Osteoblast (primary cell): ENCODE measurements at regions not wholly inside any gene's neighbourhood (a gene's known extent, or its start where the extent isn't known, plus 50 kb on each side); places are given as distances from the start of the nearest gene placed in this dataset.

Experiments used
- DNase-seq: peaks from one replicate; pipeline ENCODE4 v3.0.0; 2011; ENCODE audit warnings: low spot score, mixed read lengths; ENCODE audit not compliant: insufficient read length; ENCODE audit errors: missing footprints
- H2AFZ ChIP-seq: 2 replicates; pipeline ENCODE4 v1.6.0; 2011; ENCODE audit warnings: mild to moderate bottlenecking, low read length
- H3K27ac ChIP-seq: 2 replicates; pipeline ENCODE4 v1.5.1; 2011; ENCODE audit warnings: mild to moderate bottlenecking, low read depth, low read length, moderate library complexity
- H3K27me3 ChIP-seq: 2 replicates; pipeline ENCODE4 v1.6.0; 2012; ENCODE audit warnings: mild to moderate bottlenecking, control low read depth, inconsistent platforms, low read length, moderate library complexity; ENCODE audit not compliant: insufficient read depth
- H3K36me3 ChIP-seq: 2 replicates; pipeline ENCODE4 v1.5.1; 2011; ENCODE audit warnings: mild to moderate bottlenecking, low read length, control low read depth, moderate library complexity; ENCODE audit not compliant: insufficient read depth
- H3K4me1 ChIP-seq: 2 replicates; pipeline ENCODE4 v1.5.1; 2011; ENCODE audit warnings: mild to moderate bottlenecking, low read length, control low read depth, moderate library complexity; ENCODE audit not compliant: insufficient read depth
- H3K4me2 ChIP-seq: 2 replicates; pipeline ENCODE4 v1.6.0; 2011; ENCODE audit warnings: mild to moderate bottlenecking, low read length; ENCODE audit not compliant: insufficient read depth
- H3K4me3 ChIP-seq: fragments of 200-600 bp; sonication (generic); 3 replicates; pipeline ENCODE4 v1.5.1; 2012; ENCODE audit warnings: mild to moderate bottlenecking, low read length, inconsistent platforms; ENCODE audit not compliant: insufficient read depth
- H3K79me2 ChIP-seq: 2 replicates; pipeline ENCODE4 v1.6.0; 2012; ENCODE audit warnings: mild to moderate bottlenecking, low read length, control low read depth, inconsistent platforms; ENCODE audit not compliant: insufficient read depth
- H3K9me3 ChIP-seq: 2 replicates; pipeline ENCODE4 v1.5.1; 2011; ENCODE audit warnings: low read depth, low read length, control low read depth
- H4K20me1 ChIP-seq: 2 replicates; pipeline ENCODE4 v1.6.0; 2012; ENCODE audit warnings: mild to moderate bottlenecking, low read length, control low read depth; ENCODE audit not compliant: insufficient read depth
- CTCF ChIP-seq: IDR thresholded peaks from 2 replicates; pipeline ENCODE4 v1.5.1; 2011; ENCODE audit warnings: mild to moderate bottlenecking, low read depth, low read length, moderate library complexity; ENCODE audit errors: extremely low read depth

- Histone ChIP-seq H3K27me3 (no peaks in the 10 kb centered on the region), H3K27ac (no peak overlapping the region), H3K4me1 (no peaks in the 10 kb centered on the region), H3K79me2 (no peaks in the 10 kb centered on the region), H3K9me3 (peaks cover 6% of the 10 kb centered on the region), H2AFZ (no peak overlapping the region), H4K20me1 (no peaks in the 10 kb centered on the region), H3K4me2 (no peak overlapping the region), H3K36me3 (no peaks in the 10 kb centered on the region), H3K4me3 (no peak overlapping the region)
- no peak for TF ChIP-seq CTCF
- DNase-seq, result no peak
These were observed 759.4 kb downstream of the CBLN2 start for GRCh38 chr18:71784777-71785176.

DNA sequence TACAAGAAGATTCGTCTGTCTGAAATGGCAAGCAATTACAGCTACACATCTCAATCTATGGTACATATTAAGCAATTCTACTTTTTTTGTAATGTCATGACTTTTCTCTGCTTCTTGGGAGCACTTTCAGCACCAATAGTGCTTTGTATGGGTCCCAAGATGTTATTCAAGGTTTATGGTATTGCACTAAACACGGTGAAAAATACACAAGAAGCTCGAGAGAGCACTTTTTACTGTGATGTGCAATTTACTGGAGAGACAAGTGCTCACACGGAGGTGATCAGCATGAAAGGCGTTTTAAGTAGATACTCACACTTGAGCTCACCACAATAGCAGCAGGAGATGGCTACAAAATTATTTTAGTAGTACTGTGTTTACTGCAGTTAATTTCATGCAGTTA, 783.6 kb downstream of the CBLN2 start:
- Histone ChIP-seq H2AFZ (no peak overlapping the region), H3K27me3 (no peaks in the 10 kb centered on the region), H3K4me1 (no peaks in the 10 kb centered on the region), H3K9me3 (peaks cover 2% of the 10 kb centered on the region), H3K36me3 (no peaks in the 10 kb centered on the region), H4K20me1 (no peaks in the 10 kb centered on the region), H3K27ac (no peak overlapping the region), H3K4me2 (no peak overlapping the region), H3K79me2 (no peaks in the 10 kb centered on the region), H3K4me3 (no peak overlapping the region)
- no peak for DNase-seq
- no peak for TF ChIP-seq CTCF

GRCh38 chr18:71754246-71754645, 789.9 kb downstream of the CBLN2 start:
- H4K20me1 ChIP-seq, result no peaks in the 10 kb centered on the region
- H3K4me1 ChIP-seq, result no peaks in the 10 kb centered on the region
- no peak for TF ChIP-seq CTCF
- no peak overlapping the region for H3K27ac ChIP-seq
- no peaks in the 10 kb centered on the region for H3K36me3 ChIP-seq
- no peak overlapping the region for H3K4me3 ChIP-seq
- H3K79me2 ChIP-seq, result no peaks in the 10 kb centered on the region
- H3K27me3 ChIP-seq, result no peaks in the 10 kb centered on the region
- no peak for DNase-seq
- no peaks in the 10 kb centered on the region for H3K9me3 ChIP-seq
- no peak overlapping the region for H3K4me2 ChIP-seq
- H2AFZ ChIP-seq, result no peak overlapping the region

DNA sequence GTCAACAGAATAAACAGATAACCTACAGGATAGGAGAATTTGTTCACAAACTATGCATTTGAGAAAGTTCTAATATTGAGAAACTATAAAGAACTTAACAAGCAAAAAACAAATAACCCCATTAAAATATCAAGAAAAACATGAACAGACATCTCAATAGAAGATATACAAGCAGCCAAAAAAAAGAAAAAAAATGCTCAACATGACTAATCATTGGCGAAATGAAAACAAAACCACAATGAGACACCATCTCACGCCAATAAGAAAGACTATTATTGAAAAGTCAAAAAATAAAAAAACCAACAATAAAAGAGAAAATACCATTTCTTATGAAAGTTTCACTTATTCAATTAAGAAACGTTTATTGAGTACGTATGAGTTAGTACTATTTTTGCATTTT, 800.5 kb downstream of the CBLN2 start:
- no peak for DNase-seq
- no peak for TF ChIP-seq CTCF

More for the DNA sequence above, 800.5 kb downstream of the CBLN2 start:
- Histone ChIP-seq H3K4me2 (no peak overlapping the region), H3K79me2 (no peaks in the 10 kb centered on the region), H2AFZ (no peak overlapping the region), H3K27me3 (no peaks in the 10 kb centered on the region), H3K4me3 (no peak overlapping the region), H3K36me3 (no peaks in the 10 kb centered on the region), H3K9me3 (no peaks in the 10 kb centered on the region), H3K4me1 (no peaks in the 10 kb centered on the region), H4K20me1 (no peaks in the 10 kb centered on the region), H3K27ac (no peak overlapping the region)
